SK-N-SH (cell line): ENCODE measurements at regions not wholly inside any gene's neighbourhood (a gene's known extent, or its start where the extent isn't known, plus 50 kb on each side); places are given as distances from the start of the nearest gene placed in this dataset.

Experiments
- CTCF ChIA-PET: fragments of 300-600, 350-600 bp; formaldehyde crosslinking; extraction: SDS; loops from one replicate; lab custom pipeline; 2021; lab: Yijun Ruan, JAX
- POLR2A ChIA-PET: fragments of 350-600 bp; sonication (Branson Sonifier 250); formaldehyde crosslinking; extraction: SDS; loops from one replicate; lab custom pipeline; 2020; ENCODE audit warnings: antibody characterized with exemption, inconsistent platforms; lab: Yijun Ruan, JAX
- DNase-seq: peaks from one replicate; pipeline ENCODE4 v3.0.0; 2012
- H2AFZ ChIP-seq: fragments of 200-600 bp; sonication (generic); 2 replicates; pipeline ENCODE4 v1.8.1; 2016; ENCODE audit warnings: antibody characterized with exemption, mild to moderate bottlenecking, low read depth
- H3F3A ChIP-seq: fragments of 200-600 bp; sonication (generic); replicated peaks from 2 replicates; pipeline ENCODE3; 2016; ENCODE audit warnings: antibody characterized with exemption, mild to moderate bottlenecking; ENCODE audit not compliant: insufficient read depth
- H3K27ac ChIP-seq, 2 experiments: fragments of 200-500 bp in 1 of 2; fragments of 200-600 bp in 1 of 2; sonication (Bioruptor generic) in 1 of 2; sonication (generic), shearing (Covaris generic) in 1 of 2; 2 replicates each; pipeline versions ENCODE4 v1.5.1 to v1.6.1; 2014 to 2016; ENCODE audit warnings: low read depth in 2 of 2, inconsistent platforms in 1 of 2, low read length in 1 of 2, mild to moderate bottlenecking in 1 of 2, mixed read lengths in 1 of 2
- H3K27me3 ChIP-seq: fragments of 200-600 bp; sonication (generic), shearing (Covaris generic); 2 replicates; pipeline ENCODE4 v1.6.1; 2016; ENCODE audit warnings: mixed run types; ENCODE audit not compliant: insufficient read depth
- H3K36me3 ChIP-seq, 2 experiments: fragments of 200-500 bp in 1 of 2; fragments of 200-600 bp in 1 of 2; sonication (Bioruptor generic) in 1 of 2; sonication (generic) in 1 of 2; replicated peaks in 1 of 2; 2 replicates each; pipeline versions ENCODE3 to v1.5.1; 2014 to 2016; ENCODE audit warnings: low read length in 1 of 2, mild to moderate bottlenecking in 1 of 2; ENCODE audit not compliant: insufficient read depth in 2 of 2, control insufficient read depth in 1 of 2
- H3K4me1 ChIP-seq, 2 experiments: fragments of 200-500 bp in 1 of 2; fragments of 200-600 bp in 1 of 2; sonication (Bioruptor generic) in 1 of 2; sonication (generic), shearing (Covaris generic) in 1 of 2; 2 replicates each; pipeline versions ENCODE4 v1.5.1 to v1.6.1; 2014 to 2016; ENCODE audit warnings: low read depth in 1 of 2, low read length in 1 of 2, mixed run types in 1 of 2; ENCODE audit not compliant: insufficient read depth in 2 of 2, control insufficient read depth in 1 of 2
- H3K4me2 ChIP-seq: fragments of 200-600 bp; sonication (generic), shearing (Covaris generic); 2 replicates; pipeline ENCODE4 v1.6.1; 2017; ENCODE audit warnings: mixed run types
- H3K4me3 ChIP-seq, 2 experiments: fragments of 200-500 bp in 1 of 2; fragments of 200-600 bp in 1 of 2; sonication (Bioruptor generic) in 1 of 2; sonication (generic), shearing (Covaris generic) in 1 of 2; 2 replicates each; pipeline versions ENCODE4 v1.5.1 to v1.8.1; 2014 to 2016; ENCODE audit warnings: low read depth in 2 of 2, inconsistent platforms in 1 of 2, low read length in 1 of 2, mild to moderate bottlenecking in 1 of 2, mixed read lengths in 1 of 2, moderate library complexity in 1 of 2
- H3K79me2 ChIP-seq: fragments of 200-600 bp; sonication (generic); 2 replicates; pipeline ENCODE4 v1.8.1; 2017; ENCODE audit warnings: mild to moderate bottlenecking; ENCODE audit not compliant: insufficient read depth
- H3K9ac ChIP-seq: fragments of 200-600 bp; sonication (generic); 2 replicates; pipeline ENCODE4 v1.6.1; 2017; ENCODE audit warnings: mixed run types
- H3K9me2 ChIP-seq: fragments of 200-600 bp; sonication (generic); 2 replicates; pipeline ENCODE4 v1.6.1; 2017; ENCODE audit warnings: mixed run types
- H3K9me3 ChIP-seq: fragments of 200-600 bp; sonication (generic); 2 replicates; pipeline ENCODE4 v1.6.1; 2017; ENCODE audit warnings: mixed run types, mild to moderate bottlenecking, moderate library complexity
- H4K20me1 ChIP-seq: fragments of 200-600 bp; sonication (generic); 2 replicates; pipeline ENCODE4 v1.6.1; 2017; ENCODE audit warnings: mild to moderate bottlenecking, mixed run types; ENCODE audit not compliant: insufficient read depth
- CHD2 ChIP-seq: fragments of 150-350 bp; IDR thresholded peaks from 2 replicates; pipeline ENCODE4 v1.6.1; 2018; ENCODE audit warnings: low read length; ENCODE audit not compliant: partially characterized antibody
- ELF1 ChIP-seq: IDR thresholded peaks from 2 replicates; pipeline ENCODE4 v1.4.0; 2012
- EZH2phosphoT487 ChIP-seq: fragments of 200-600 bp; sonication (generic); IDR thresholded peaks from 2 replicates; pipeline ENCODE4 v1.6.1; 2017; ENCODE audit warnings: low read depth, mixed run types, mild to moderate bottlenecking, antibody characterized with exemption, moderate library complexity, borderline replicate concordance
- FOSL2 ChIP-seq: IDR thresholded peaks from 2 replicates; pipeline ENCODE4 v1.4.0; 2012; ENCODE audit warnings: low read depth, mild to moderate bottlenecking, moderate library complexity, borderline replicate concordance
- FOXM1 ChIP-seq: IDR thresholded peaks from 2 replicates; pipeline ENCODE4 v1.4.0; 2012; ENCODE audit warnings: low read depth, mild to moderate bottlenecking
- GABPA ChIP-seq: IDR thresholded peaks from 2 replicates; pipeline ENCODE4 v1.4.0; 2012; ENCODE audit warnings: low read depth, mild to moderate bottlenecking
- GATA2 ChIP-seq: sonication (generic); formaldehyde crosslinking; IDR thresholded peaks from 2 replicates; pipeline ENCODE4 v1.5.0; 2020; ENCODE audit warnings: mild to moderate bottlenecking, missing genetic modification reagents
- IRF3 ChIP-seq: fragments of 150-350 bp; IDR thresholded peaks from 2 replicates; pipeline ENCODE4 v1.6.1; 2016; ENCODE audit warnings: mild to moderate bottlenecking, low read depth, low read length
- MEF2A ChIP-seq: IDR thresholded peaks from 2 replicates; pipeline ENCODE4 v1.4.0; 2012; ENCODE audit warnings: low read depth, borderline replicate concordance
- NRF1 ChIP-seq: IDR thresholded peaks from 2 replicates; pipeline ENCODE4 v1.6.1; 2012; ENCODE audit warnings: low read depth, mild to moderate bottlenecking, low read length
- PBX3 ChIP-seq: IDR thresholded peaks from 2 replicates; pipeline ENCODE4; 2012
- RAD21 ChIP-seq: IDR thresholded peaks from 2 replicates; pipeline ENCODE4 v1.6.1; 2012; ENCODE audit warnings: mild to moderate bottlenecking, low read length
- REST ChIP-seq: IDR thresholded peaks from 2 replicates; pipeline ENCODE4 v1.6.1; 2012; ENCODE audit warnings: mild to moderate bottlenecking, low read depth, low read length, moderate library complexity
- TAF1 ChIP-seq: IDR thresholded peaks from 2 replicates; pipeline ENCODE4 v1.6.1; 2012; ENCODE audit warnings: low read depth, mild to moderate bottlenecking, low read length, moderate library complexity, borderline replicate concordance
- TCF12 ChIP-seq: IDR thresholded peaks from 2 replicates; pipeline ENCODE4 v1.4.0; 2012
- USF2 ChIP-seq: fragments of 150-350 bp; IDR thresholded peaks from 2 replicates; pipeline ENCODE4 v1.6.1; 2017; ENCODE audit warnings: antibody characterized with exemption, low read length, low read depth, borderline replicate concordance
- ZBTB33 ChIP-seq: IDR thresholded peaks from 2 replicates; pipeline ENCODE4 v1.4.0; 2012; ENCODE audit warnings: low read depth, borderline replicate concordance
- WGBS: methylation state at CpG from one replicate; pipeline ENCODE4 v1.1.6; 2017; ENCODE audit warnings: low lambda C conversion rate; 5-methylcytosine and 5-hydroxymethylcytosine counted together

- no peaks in the 10 kb centered on the region for H4K20me1 ChIP-seq
- TF ChIP-seq REST (no peak), TCF12 (no peak), MEF2A (no peak), ELF1 (no peak), FOXM1 (no peak), EZH2phosphoT487 (no peak), GATA2 (no peak), RAD21 (no peak), CHD2 (no peak), USF2 (no peak), NRF1 (no peak), GABPA (no peak), TAF1 (no peak), FOSL2 (no peak), IRF3 (no peak), PBX3 (no peak), ZBTB33 (no peak)
- no peaks in the 10 kb centered on the region for H3K36me3 ChIP-seq
- H3K9me3 ChIP-seq = no peaks in the 10 kb centered on the region
- 16% methylated on average over 1 of the region's 1 CpG for WGBS
- H3K4me1 ChIP-seq = no peaks in the 10 kb centered on the region
- H3K79me2 ChIP-seq = no peaks in the 10 kb centered on the region
- no peak overlapping the region for H3K9ac ChIP-seq
- no peaks in the 10 kb centered on the region for H3K9me2 ChIP-seq
- no peaks in the 10 kb centered on the region for H3K27me3 ChIP-seq
- no peak overlapping the region for H3K4me2 ChIP-seq
- ChIA-PET POLR2A (no interaction called here), CTCF (interaction anchor here (1.6 kb wide), 1 partner anchor 12 kb away, joined by 4 read pairs; no protein-coding TSS in a partner anchor)
- no peak overlapping the region for H2AFZ ChIP-seq
- no peak overlapping the region for H3K27ac ChIP-seq
- no peak for DNase-seq
- H3F3A ChIP-seq = no peaks in the 10 kb centered on the region
- H3K4me3 ChIP-seq = no peak overlapping the region
Observed at GRCh38 chr7:96612034-96612433, 97.6 kb downstream of the SEM1 start.
